K562 (cell line): ENCODE measurements at regions not wholly inside any gene's neighbourhood (a gene's known extent, or its start where the extent isn't known, plus 50 kb on each side); places are given as distances from the start of the nearest gene placed in this dataset.

Experiments
- ATAC-seq: fragments of 200-7000 bp; cut with Tn5 transposase; 3 replicates; pipeline ENCODE4 v1.9.1; 2020; ENCODE audit warnings: moderate library complexity
- BruUV-seq: library from RNA; stranded (reverse); fragments of 400-500 nt; replicated peaks from 2 replicates; lab custom pipeline; 2021; lab: Mats Ljungman, UMichigan
- CTCF ChIA-PET: fragments of 300-600 bp; formaldehyde crosslinking; extraction: SDS; loops from one replicate; lab custom pipeline; 2021; ENCODE audit warnings: low intra/inter-chr PET ratio; lab: Yijun Ruan, JAX
- POLR2A ChIA-PET: fragments of 300-600, 350-650 bp; sonication (Branson Sonifier 250); formaldehyde crosslinking; extraction: SDS; loops from one replicate; lab custom pipeline; 2021; ENCODE audit warnings: antibody characterized with exemption, inconsistent platforms; lab: Yijun Ruan, JAX
- DNase-seq, 4 experiments: peaks; one replicate each; pipeline versions ENCODE4 v3.0.0 to v3.0.0-alpha.2; 2011 to 2018; ENCODE audit warnings: low spot score in 3 of 4, mixed read lengths in 3 of 4; ENCODE audit errors: extremely low read depth in 1 of 4
- FAIRE-seq: peaks from 2 replicates; lab custom pipeline; 2011; peaks lifted over from hg19 to GRCh38; lab: Jason Lieb, UNC
- H2AFZ ChIP-seq: 2 replicates; pipeline ENCODE4 v1.6.0; 2011; ENCODE audit warnings: low read depth, low read length, control low read depth, inconsistent platforms
- H3K27ac ChIP-seq: fragments of 200-600 bp; 3 replicates; pipeline ENCODE4 v1.8.0; 2011; ENCODE audit warnings: low read depth, mild to moderate bottlenecking, control low read depth, inconsistent platforms, low read length, moderate library complexity, mixed read lengths; ENCODE audit errors: extremely low read depth
- H3K27me3 ChIP-seq, 2 experiments: fragments of 300-600 bp in 1 of 2; 2 replicates in 1 of 2; 3 replicates in 1 of 2; pipeline versions ENCODE4 v1.6.0 to v1.8.0; 2011; ENCODE audit warnings: inconsistent platforms in 2 of 2, low read length in 2 of 2, mild to moderate bottlenecking in 1 of 2, mixed read lengths in 1 of 2, moderate library complexity in 1 of 2; ENCODE audit not compliant: control insufficient read depth in 2 of 2, insufficient read depth in 2 of 2
- H3K36me3 ChIP-seq: fragments of 300-600 bp; 3 replicates; pipeline ENCODE4 v1.8.0; 2011; ENCODE audit warnings: mild to moderate bottlenecking, low read length, inconsistent platforms; ENCODE audit not compliant: control insufficient read depth, insufficient read depth
- H3K4me1 ChIP-seq, 2 experiments: fragments of 200-600 bp in 1 of 2; replicated peaks in 1 of 2; 2 replicates in 1 of 2; 3 replicates in 1 of 2; pipeline versions ENCODE4 v1.5.1 to v1.8.0; 2011; ENCODE audit warnings: inconsistent platforms in 2 of 2, low read length in 2 of 2, mild to moderate bottlenecking in 1 of 2, mixed read lengths in 1 of 2, moderate library complexity in 1 of 2; ENCODE audit not compliant: control insufficient read depth in 2 of 2, insufficient read depth in 2 of 2
- H3K4me2 ChIP-seq: 2 replicates; pipeline ENCODE4 v1.6.1; 2011; ENCODE audit warnings: low read length, control low read depth, inconsistent platforms, mixed read lengths; ENCODE audit not compliant: insufficient read depth
- H3K4me3 ChIP-seq: fragments of 200-600 bp; sonication (generic), shearing (Covaris generic); 2 replicates; pipeline ENCODE4 v1.5.1; 2016; ENCODE audit warnings: control low read depth, inconsistent platforms
- H3K79me2 ChIP-seq: fragments of 200-600 bp; 3 replicates; pipeline ENCODE4 v1.8.0; 2011; ENCODE audit warnings: low read length, inconsistent platforms; ENCODE audit not compliant: control insufficient read depth, insufficient read depth
- H3K9ac ChIP-seq, 2 experiments: 2 replicates each; pipeline versions ENCODE4 v1.6.0 to v1.6.1; 2011; ENCODE audit warnings: low read depth in 2 of 2, low read length in 2 of 2, control low read depth in 1 of 2, inconsistent platforms in 1 of 2, mild to moderate bottlenecking in 1 of 2, mixed read lengths in 1 of 2; ENCODE audit not compliant: insufficient read depth in 1 of 2
- H3K9me1 ChIP-seq: one replicate; pipeline ENCODE4 v1.6.0; 2011; ENCODE audit warnings: inconsistent platforms, mild to moderate bottlenecking, low read length, moderate library complexity; ENCODE audit not compliant: control insufficient read depth, insufficient read depth
- H3K9me3 ChIP-seq: replicated peaks from 2 replicates; pipeline ENCODE4 v1.5.1; 2011; ENCODE audit warnings: low read depth, low read length, inconsistent platforms; ENCODE audit not compliant: control insufficient read depth, insufficient read depth
- H4K20me1 ChIP-seq: replicated peaks from 2 replicates; pipeline ENCODE4 v1.6.1; 2011; ENCODE audit warnings: low read length, inconsistent platforms, mixed read lengths; ENCODE audit not compliant: control insufficient read depth, insufficient read depth
- C11orf30 ChIP-seq: fragments of 450-650 bp; IDR thresholded peaks from 2 replicates; pipeline ENCODE4 v1.6.1; 2016; ENCODE audit warnings: low read depth, mild to moderate bottlenecking
- CTBP1 ChIP-seq: fragments of 450-650 bp; IDR thresholded peaks from 2 replicates; pipeline ENCODE4 v1.6.1; 2016; ENCODE audit warnings: borderline replicate concordance
- DNMT1 ChIP-seq: fragments of 450-650 bp; IDR thresholded peaks from 2 replicates; pipeline ENCODE4 v1.6.1; 2016; ENCODE audit warnings: antibody characterized with exemption, mild to moderate bottlenecking
- GATA2 ChIP-seq: sonication (generic); formaldehyde crosslinking; IDR thresholded peaks from 2 replicates; pipeline ENCODE4 v1.4.0; 2020; ENCODE audit warnings: mild to moderate bottlenecking, missing genetic modification reagents
- HMGN3 ChIP-seq: IDR thresholded peaks from 2 replicates; pipeline ENCODE4 v1.6.1; 2011; ENCODE audit warnings: borderline replicate concordance, low read depth, mild to moderate bottlenecking, mixed read lengths, low read length; ENCODE audit not compliant: insufficient read length; ENCODE audit errors: extremely low read depth
- NFYB ChIP-seq: IDR thresholded peaks from 2 replicates; pipeline ENCODE4 v1.6.1; 2011; ENCODE audit warnings: mild to moderate bottlenecking, moderate library complexity; ENCODE audit not compliant: insufficient read length; ENCODE audit errors: extremely low read depth
- SLC30A9 ChIP-seq: fragments of 250-450 bp; sonication (Bioruptor Pico); IDR thresholded peaks from 2 replicates; pipeline ENCODE4 v1.8.0; 2022; ENCODE audit warnings: mild to moderate bottlenecking, moderate library complexity
- SRSF3 ChIP-seq: fragments of 200-400 bp; formaldehyde crosslinking; IDR thresholded peaks from 2 replicates; pipeline ENCODE4 v1.6.1; 2016; ENCODE audit warnings: mild to moderate bottlenecking, low read length, moderate library complexity; ENCODE audit not compliant: insufficient read depth
- ZNF165 ChIP-seq: fragments of 250-450 bp; sonication (Bioruptor Pico); IDR thresholded peaks from 2 replicates; pipeline ENCODE4 v1.4.0; 2020; ENCODE audit warnings: borderline replicate concordance
- ZNF239 ChIP-seq: fragments of 250-450 bp; sonication (Bioruptor Pico); IDR thresholded peaks from 2 replicates; pipeline ENCODE4 v1.4.0; 2020; ENCODE audit warnings: mild to moderate bottlenecking
- ZNF24 ChIP-seq: fragments of 450-650 bp; IDR thresholded peaks from 2 replicates; pipeline ENCODE4 v1.6.1; 2016
- WGBS: fragments of 100-300 bp; shearing (Covaris generic); methylation state at CpG from one replicate; pipeline ENCODE4 v1.1.6; 2016; ENCODE audit warnings: low coverage, mixed read lengths; ENCODE audit not compliant: insufficient coverage; ENCODE audit errors: missing lambda C conversion rate; 5-methylcytosine and 5-hydroxymethylcytosine counted together
- in situ Hi-C: fragments of 300-500 bp; cut with MboI; formaldehyde crosslinking; loops from 4 replicates; pipeline ENCODE4 v1.15.0; 2018; ENCODE audit warnings: inconsistent platforms, mixed read lengths
- intact Hi-C: fragments of 100-400 bp; cut with micrococcal nuclease; formaldehyde crosslinking; loops from 2 replicates; pipeline ENCODE4 v1.14.2; 2022
- TF ChIP-seq, protein P1 (sequence below): IDR thresholded peaks from 3 replicates; pipeline ENCODE4 v1.6.1; 2011; ENCODE audit warnings: borderline replicate concordance, mild to moderate bottlenecking; ENCODE audit not compliant: insufficient read length, insufficient read depth
- TF ChIP-seq, protein P2 (sequence below): fragments of 450-650 bp; IDR thresholded peaks from 2 replicates; pipeline ENCODE4 v1.7.0; 2016; ENCODE audit warnings: borderline replicate concordance
- TF ChIP-seq, protein P3 (sequence below): fragments of 250-450 bp; sonication (Bioruptor Pico); IDR thresholded peaks from 2 replicates; pipeline ENCODE4 v1.6.1; 2021; ENCODE audit warnings: mild to moderate bottlenecking

DNA sequence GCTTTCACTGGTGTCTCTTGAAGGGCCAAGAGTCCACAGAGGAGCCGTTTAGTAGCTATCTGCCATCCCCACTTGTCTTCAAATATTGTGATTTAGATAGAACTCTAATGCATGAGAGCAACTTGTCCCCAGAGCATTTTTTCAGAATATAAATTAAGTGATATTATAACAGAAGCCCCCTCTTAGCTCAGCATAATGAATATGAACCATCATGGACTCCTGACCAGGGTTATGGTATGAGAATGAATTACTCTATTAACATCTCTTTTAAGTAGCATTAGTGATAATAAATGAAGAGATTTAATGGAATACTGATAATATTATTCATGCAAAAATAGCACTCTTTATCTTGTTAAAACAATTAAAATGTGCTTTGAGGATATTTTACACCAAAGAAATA lies 709.6 kb downstream of the GALR1 start:
- Histone ChIP-seq H3K36me3 (peaks cover 5% of the 10 kb centered on the region; the same call in 2 of the 3 replicates), H3K4me2 (no peak overlapping the region), H3K9ac (no peak overlapping the region), H3K27ac (no peak overlapping the region), H3K9me1 (no peaks in the 10 kb centered on the region), H2AFZ (no peak overlapping the region), H3K4me3 (no peak overlapping the region), H3K27me3 (no peaks in the 10 kb centered on the region), H3K4me1 (no peaks in the 10 kb centered on the region), H3K79me2 (peaks cover 40% of the 10 kb centered on the region), H3K9me3 (no peaks in the 10 kb centered on the region), H4K20me1 (no peaks in the 10 kb centered on the region)
- intact Hi-C loops (no loop called here), in situ Hi-C loops (no loop called here)
- POLR2A ChIA-PET: interaction anchor here (1.2 kb wide), 1 partner anchor 9 kb away, joined by 4 read pairs; no protein-coding TSS in a partner anchor
- ATAC-seq (no peak), FAIRE-seq (no peak), DNase-seq (no peak)
- CTCF ChIA-PET: no interaction called here
- TF ChIP-seq SLC30A9 (CRISPR knock-in tag) (no peak), NFYB (no peak), ZNF24 (no peak), GATA2 (CRISPR knock-in tag) (no peak), CTBP1 (no peak), HMGN3 (no peak), ZNF239 (CRISPR knock-in tag) (no peak), DNMT1 (no peak), SRSF3 (no peak), ZNF165 (no peak), C11orf30 (no peak)
- TF ChIP-seq, protein P1, sequence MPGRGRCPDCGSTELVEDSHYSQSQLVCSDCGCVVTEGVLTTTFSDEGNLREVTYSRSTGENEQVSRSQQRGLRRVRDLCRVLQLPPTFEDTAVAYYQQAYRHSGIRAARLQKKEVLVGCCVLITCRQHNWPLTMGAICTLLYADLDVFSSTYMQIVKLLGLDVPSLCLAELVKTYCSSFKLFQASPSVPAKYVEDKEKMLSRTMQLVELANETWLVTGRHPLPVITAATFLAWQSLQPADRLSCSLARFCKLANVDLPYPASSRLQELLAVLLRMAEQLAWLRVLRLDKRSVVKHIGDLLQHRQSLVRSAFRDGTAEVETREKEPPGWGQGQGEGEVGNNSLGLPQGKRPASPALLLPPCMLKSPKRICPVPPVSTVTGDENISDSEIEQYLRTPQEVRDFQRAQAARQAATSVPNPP: no peak
- TF ChIP-seq, protein P2, sequence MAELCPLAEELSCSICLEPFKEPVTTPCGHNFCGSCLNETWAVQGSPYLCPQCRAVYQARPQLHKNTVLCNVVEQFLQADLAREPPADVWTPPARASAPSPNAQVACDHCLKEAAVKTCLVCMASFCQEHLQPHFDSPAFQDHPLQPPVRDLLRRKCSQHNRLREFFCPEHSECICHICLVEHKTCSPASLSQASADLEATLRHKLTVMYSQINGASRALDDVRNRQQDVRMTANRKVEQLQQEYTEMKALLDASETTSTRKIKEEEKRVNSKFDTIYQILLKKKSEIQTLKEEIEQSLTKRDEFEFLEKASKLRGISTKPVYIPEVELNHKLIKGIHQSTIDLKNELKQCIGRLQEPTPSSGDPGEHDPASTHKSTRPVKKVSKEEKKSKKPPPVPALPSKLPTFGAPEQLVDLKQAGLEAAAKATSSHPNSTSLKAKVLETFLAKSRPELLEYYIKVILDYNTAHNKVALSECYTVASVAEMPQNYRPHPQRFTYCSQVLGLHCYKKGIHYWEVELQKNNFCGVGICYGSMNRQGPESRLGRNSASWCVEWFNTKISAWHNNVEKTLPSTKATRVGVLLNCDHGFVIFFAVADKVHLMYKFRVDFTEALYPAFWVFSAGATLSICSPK: no peak
- TF ChIP-seq, protein P3, sequence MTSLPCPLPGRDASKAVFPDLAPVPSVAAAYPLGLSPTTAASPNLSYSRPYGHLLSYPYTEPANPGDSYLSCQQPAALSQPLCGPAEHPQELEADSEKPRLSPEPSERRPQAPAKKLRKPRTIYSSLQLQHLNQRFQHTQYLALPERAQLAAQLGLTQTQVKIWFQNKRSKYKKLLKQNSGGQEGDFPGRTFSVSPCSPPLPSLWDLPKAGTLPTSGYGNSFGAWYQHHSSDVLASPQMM: no peak
- WGBS: no CpG with 5 or more reads among the region's 1 CpG
- BruUV-seq: no TSS peak
